ENCODE measurements at regions not wholly inside any gene's neighbourhood (a gene's known extent, or its start where the extent isn't known, plus 50 kb on each side); places are given as distances from the start of the nearest gene placed in this dataset.

DNA sequence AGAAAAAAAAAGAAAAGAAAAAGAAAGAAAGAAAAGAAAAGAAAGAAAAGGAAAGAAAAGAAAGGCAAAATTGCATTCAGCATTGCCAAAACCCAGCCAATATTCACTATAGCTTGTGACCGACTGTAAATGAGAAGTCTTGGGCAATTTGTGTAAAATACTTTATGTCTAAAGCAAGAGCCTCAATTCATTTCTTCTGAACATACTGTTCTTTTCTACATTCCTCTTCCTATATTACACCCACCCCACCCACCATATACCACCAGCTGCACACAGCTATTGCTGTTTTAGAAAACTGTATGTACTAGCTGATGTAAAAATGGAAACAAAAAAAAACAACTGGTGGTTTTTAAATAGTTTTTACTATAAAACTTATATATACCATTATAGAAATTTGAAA is 156.9 kb upstream of the TTC29 start:
- TF ChIP-seq, protein P1, sequence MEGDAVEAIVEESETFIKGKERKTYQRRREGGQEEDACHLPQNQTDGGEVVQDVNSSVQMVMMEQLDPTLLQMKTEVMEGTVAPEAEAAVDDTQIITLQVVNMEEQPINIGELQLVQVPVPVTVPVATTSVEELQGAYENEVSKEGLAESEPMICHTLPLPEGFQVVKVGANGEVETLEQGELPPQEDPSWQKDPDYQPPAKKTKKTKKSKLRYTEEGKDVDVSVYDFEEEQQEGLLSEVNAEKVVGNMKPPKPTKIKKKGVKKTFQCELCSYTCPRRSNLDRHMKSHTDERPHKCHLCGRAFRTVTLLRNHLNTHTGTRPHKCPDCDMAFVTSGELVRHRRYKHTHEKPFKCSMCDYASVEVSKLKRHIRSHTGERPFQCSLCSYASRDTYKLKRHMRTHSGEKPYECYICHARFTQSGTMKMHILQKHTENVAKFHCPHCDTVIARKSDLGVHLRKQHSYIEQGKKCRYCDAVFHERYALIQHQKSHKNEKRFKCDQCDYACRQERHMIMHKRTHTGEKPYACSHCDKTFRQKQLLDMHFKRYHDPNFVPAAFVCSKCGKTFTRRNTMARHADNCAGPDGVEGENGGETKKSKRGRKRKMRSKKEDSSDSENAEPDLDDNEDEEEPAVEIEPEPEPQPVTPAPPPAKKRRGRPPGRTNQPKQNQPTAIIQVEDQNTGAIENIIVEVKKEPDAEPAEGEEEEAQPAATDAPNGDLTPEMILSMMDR (conservative IDR thresholded peaks at IDR 0.05): no peak
- no peak for TF ChIP-seq ZFX (IDR thresholded peaks at IDR 0.05)
